CD14-positive monocyte (primary cell): ENCODE measurements at regions not wholly inside any gene's neighbourhood (a gene's known extent, or its start where the extent isn't known, plus 50 kb on each side); places are given as distances from the start of the nearest gene placed in this dataset.

Source experiments
- DNase-seq, 3 donors: peaks; one replicate each; pipeline ENCODE4 v3.0.0-alpha.2; 2011 to 2022
- H2AFZ ChIP-seq: 2 replicates; pipeline ENCODE4 v1.6.0; 2012; ENCODE audit warnings: mild to moderate bottlenecking, low read depth, low read length, inconsistent platforms; ENCODE audit not compliant: insufficient read depth, poor library complexity, severe bottlenecking
- H3K27ac ChIP-seq, 2 donors: 1 replicate in 1 of 2; 2 replicates in 1 of 2; pipeline ENCODE4 v1.5.1; 2012 to 2013; ENCODE audit warnings: low read length in 2 of 2, control low read depth in 1 of 2, inconsistent platforms in 1 of 2, low read depth in 1 of 2, mild to moderate bottlenecking in 1 of 2
- H3K27me3 ChIP-seq, 2 donors: one replicate each; pipeline versions ENCODE4 v1.6.0 to v1.6.1; 2011 to 2013; ENCODE audit warnings: low read length in 2 of 2; ENCODE audit not compliant: control insufficient read depth in 2 of 2, insufficient read depth in 2 of 2
- H3K36me3 ChIP-seq, 2 donors: replicated peaks in 1 of 2; 1 replicate in 1 of 2; 2 replicates in 1 of 2; pipeline versions ENCODE4 v1.5.1 to v1.6.1; 2012 to 2013; ENCODE audit warnings: low read length in 2 of 2, control low read depth in 1 of 2, inconsistent platforms in 1 of 2, mild to moderate bottlenecking in 1 of 2; ENCODE audit not compliant: insufficient read depth in 2 of 2, control insufficient read depth in 1 of 2
- H3K4me1 ChIP-seq, 2 donors: 1 replicate in 1 of 2; 2 replicates in 1 of 2; pipeline versions ENCODE4 v1.5.1 to v1.6.1; 2012 to 2013; ENCODE audit warnings: low read length in 2 of 2, control low read depth in 1 of 2, inconsistent platforms in 1 of 2, mild to moderate bottlenecking in 1 of 2, moderate library complexity in 1 of 2; ENCODE audit not compliant: insufficient read depth in 2 of 2, control insufficient read depth in 1 of 2
- H3K4me2 ChIP-seq: replicated peaks from 2 replicates; pipeline ENCODE3; 2012; ENCODE audit warnings: low read length, moderate library complexity, mild to moderate bottlenecking; ENCODE audit not compliant: poor library complexity, severe bottlenecking; ENCODE audit errors: extremely low read depth
- H3K4me3 ChIP-seq, 3 experiments: fragments of 200-600 bp in 1 of 3; sonication (generic) in 1 of 3; replicated peaks in 1 of 3; 1 replicate in 2 of 3; 2 replicates in 1 of 3; pipeline ENCODE4 v1.5.1; 2011 to 2013; ENCODE audit warnings: low read length in 3 of 3, mild to moderate bottlenecking in 3 of 3, control low read depth in 2 of 3, low read depth in 2 of 3, inconsistent platforms in 1 of 3, moderate library complexity in 1 of 3
- H3K79me2 ChIP-seq: 2 replicates; pipeline ENCODE4 v1.6.0; 2012; ENCODE audit warnings: mild to moderate bottlenecking, control low read depth, inconsistent platforms, low read length, moderate library complexity; ENCODE audit not compliant: insufficient read depth
- H3K9ac ChIP-seq: 2 replicates; pipeline ENCODE4 v1.6.0; 2017; ENCODE audit warnings: low read length, mild to moderate bottlenecking; ENCODE audit not compliant: insufficient read depth, poor library complexity, severe bottlenecking
- H3K9me3 ChIP-seq, 2 donors: replicated peaks in 1 of 2; 1 replicate in 1 of 2; 2 replicates in 1 of 2; pipeline versions ENCODE4 v1.5.1 to v1.6.1; 2012 to 2013; ENCODE audit warnings: low read length in 2 of 2, control low read depth in 1 of 2; ENCODE audit not compliant: control insufficient read depth in 1 of 2, insufficient read depth in 1 of 2
- H4K20me1 ChIP-seq: 2 replicates; pipeline ENCODE4 v1.6.0; 2012; ENCODE audit warnings: mild to moderate bottlenecking, low read length, control low read depth, moderate library complexity; ENCODE audit not compliant: insufficient read depth
- H3K27ac Mint-ChIP-seq, 7 donors: one replicate each; pipeline ENCODE4 v1.8.0; 2020; ENCODE audit warnings: mild to moderate bottlenecking in 7 of 7, mixed read lengths in 7 of 7, moderate library complexity in 6 of 7, inconsistent platforms in 2 of 7
- H3K27me3 Mint-ChIP-seq, 3 donors: one replicate each; pipeline ENCODE4 v1.8.0; 2021 to 2022; ENCODE audit warnings: low read depth in 3 of 3, mild to moderate bottlenecking in 3 of 3, mixed read lengths in 3 of 3, moderate library complexity in 3 of 3, inconsistent platforms in 1 of 3
- H3K36me3 Mint-ChIP-seq, 2 donors: one replicate each; pipeline ENCODE4 v1.8.0; 2020; ENCODE audit warnings: mixed read lengths in 2 of 2, inconsistent platforms in 1 of 2, mild to moderate bottlenecking in 1 of 2
- H3K4me1 Mint-ChIP-seq: one replicate; pipeline ENCODE4 v1.8.0; 2020; ENCODE audit warnings: mild to moderate bottlenecking, mixed read lengths
- H3K4me3 Mint-ChIP-seq, 2 donors: one replicate each; pipeline ENCODE4 v1.8.0; 2020; ENCODE audit warnings: mild to moderate bottlenecking in 2 of 2, mixed read lengths in 2 of 2, moderate library complexity in 1 of 2
- H3K9me3 Mint-ChIP-seq, 7 donors: one replicate each; pipeline ENCODE4 v1.8.0; 2020 to 2022; ENCODE audit warnings: mixed read lengths in 7 of 7, mild to moderate bottlenecking in 6 of 7, moderate library complexity in 6 of 7, inconsistent platforms in 2 of 7
- CTCF ChIP-seq: fragments of 200-600 bp; IDR thresholded peaks from one replicate; pipeline ENCODE4 v1.8.0; 2022; ENCODE audit warnings: antibody characterized with exemption, mild to moderate bottlenecking
- WGBS: methylation state at CpG from one replicate; pipeline ENCODE4 v1.1.5; 2013; ENCODE audit warnings: missing lambda C conversion rate; ENCODE audit not compliant: insufficient coverage; 5-methylcytosine and 5-hydroxymethylcytosine counted together
- intact Hi-C, 2 donors: fragments of 100-400 bp; cut with micrococcal nuclease; formaldehyde crosslinking; loops; one replicate each; pipeline versions ENCODE4 v1.15.0 to v1.15.1; 2023

DNA sequence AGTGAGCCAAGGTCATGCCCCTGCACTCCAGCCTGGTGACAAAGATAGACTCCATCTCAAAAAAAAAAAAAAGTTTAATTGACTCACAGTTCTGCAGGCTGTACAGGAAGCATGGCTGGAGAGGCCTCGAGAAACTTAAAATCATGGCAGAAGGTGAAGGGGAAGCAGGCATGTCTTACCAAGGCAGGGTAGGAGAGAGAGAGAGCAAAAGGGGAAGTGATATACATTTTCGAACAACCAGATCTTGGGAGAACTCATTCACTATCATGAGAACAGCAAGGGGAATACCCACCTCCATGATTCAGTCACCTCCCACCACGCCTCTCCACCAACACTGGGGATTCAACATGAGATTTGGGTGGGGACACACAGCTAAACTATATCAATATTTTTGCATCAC is 315.2 kb upstream of the HTR2C start:
- Histone ChIP-seq H3K4me1 (no peaks in the 10 kb centered on the region), H2AFZ (no peak overlapping the region), H3K79me2 (no peaks in the 10 kb centered on the region), H3K9me3 (peaks cover 0 to 6% of the 10 kb centered on the region in 2 donors), H4K20me1 (no peaks in the 10 kb centered on the region), H3K9ac (no peak overlapping the region), H3K4me2 (no peak overlapping the region), H3K4me3 (no peak overlapping the region), H3K36me3 (no peaks in the 10 kb centered on the region), H3K27ac (no peak overlapping the region), H3K27me3 (no peaks in the 10 kb centered on the region)
- H3K4me3 Mint-ChIP-seq = no peak overlapping the region
- H3K27ac Mint-ChIP-seq = no peak overlapping the region
- intact Hi-C loops = no loop called here
- H3K4me1 Mint-ChIP-seq = peaks cover 2% of the 10 kb centered on the region
- no peak for DNase-seq
- no CpG with 5 or more reads among the region's 3 CpGs for WGBS
- no peaks in the 10 kb centered on the region for H3K36me3 Mint-ChIP-seq
- H3K27me3 Mint-ChIP-seq = no peaks in the 10 kb centered on the region
- peaks cover 2 to 24% (median 10%) of the 10 kb centered on the region in 7 donors for H3K9me3 Mint-ChIP-seq
- no peak for TF ChIP-seq CTCF

- no peak overlapping the region for H3K27ac ChIP-seq
- no peak overlapping the region for H3K4me3 ChIP-seq
- H3K79me2 ChIP-seq = no peaks in the 10 kb centered on the region
- Mint-ChIP-seq H3K4me1 (peaks cover 2% of the 10 kb centered on the region), H3K4me3 (no peak overlapping the region), H3K36me3 (no peaks in the 10 kb centered on the region), H3K27ac (no peak overlapping the region), H3K9me3 (peaks cover 2 to 24% (median 10%) of the 10 kb centered on the region in 7 donors), H3K27me3 (no peaks in the 10 kb centered on the region)
- no peak overlapping the region for H2AFZ ChIP-seq
- H3K27me3 ChIP-seq = no peaks in the 10 kb centered on the region
- WGBS = 20% methylated on average over 1 of the region's 5 CpGs
- no peaks in the 10 kb centered on the region for H3K36me3 ChIP-seq
- no peak for TF ChIP-seq CTCF
- no peak overlapping the region for H3K4me2 ChIP-seq
- no peak overlapping the region for H3K9ac ChIP-seq
- H4K20me1 ChIP-seq = no peaks in the 10 kb centered on the region
- intact Hi-C loops = no loop called here
- peaks cover 0 to 6% of the 10 kb centered on the region in 2 donors for H3K9me3 ChIP-seq
- no peaks in the 10 kb centered on the region for H3K4me1 ChIP-seq
- no peak for DNase-seq
These were observed 316.7 kb upstream of the HTR2C start for GRCh38 chrX:114267142-114267541.
